Caco-2 (cell line): ENCODE measurements at regions not wholly inside any gene's neighbourhood (a gene's known extent, or its start where the extent isn't known, plus 50 kb on each side); places are given as distances from the start of the nearest gene placed in this dataset.

ENCODE experiments used
- BruUV-seq: library from RNA; stranded (reverse); fragments of 400-500 nt; replicated peaks from 2 replicates; lab custom pipeline; 2021; lab: Mats Ljungman, UMichigan
- CTCF ChIA-PET: fragments of 300-600 bp; sonication (Branson Sonifier 250); formaldehyde crosslinking; loops from one replicate; lab custom pipeline; 2022; ENCODE audit warnings: antibody characterized with exemption; lab: Charles Lee
- POLR2A ChIA-PET: fragments of 300-600 bp; sonication (Branson Sonifier 250); formaldehyde crosslinking; loops from one replicate; lab custom pipeline; 2022; ENCODE audit warnings: antibody characterized with exemption; lab: Charles Lee
- DNase-seq, 2 experiments: peaks; one replicate each; pipeline versions ENCODE4 v3.0.0 to v3.0.0-alpha.2; 2020 to 2022
- H3K27me3 ChIP-seq: replicated peaks from 2 replicates; pipeline ENCODE4 v1.6.0; 2011; ENCODE audit warnings: low read length; ENCODE audit not compliant: control insufficient read depth, insufficient read depth
- H3K36me3 ChIP-seq: 2 replicates; pipeline ENCODE4 v1.5.1; 2011; ENCODE audit warnings: low read length; ENCODE audit not compliant: control insufficient read depth, insufficient read depth
- H3K4me1 ChIP-seq: fragments of 250-450 bp; sonication (Bioruptor Pico); 2 replicates; pipeline ENCODE4 v1.5.1; 2020; ENCODE audit warnings: mild to moderate bottlenecking
- H3K4me3 ChIP-seq: 2 replicates; pipeline ENCODE4 v1.5.1; 2011; ENCODE audit warnings: low read depth, mild to moderate bottlenecking, control low read depth, low read length
- H3K9me3 ChIP-seq: fragments of 250-450 bp; sonication (Bioruptor Pico); 2 replicates; pipeline ENCODE4 v1.5.1; 2020; ENCODE audit warnings: mild to moderate bottlenecking, moderate library complexity
- H3K27ac Mint-ChIP-seq: one replicate; pipeline ENCODE4 v1.8.0; 2022; ENCODE audit warnings: mixed read lengths; ENCODE audit not compliant: unreplicated experiment
- H3K27me3 Mint-ChIP-seq: one replicate; pipeline ENCODE4 v1.8.0; 2022; ENCODE audit warnings: mixed read lengths; ENCODE audit not compliant: insufficient read depth, unreplicated experiment
- H3K36me3 Mint-ChIP-seq: one replicate; pipeline ENCODE4 v1.8.0; 2022; ENCODE audit warnings: mild to moderate bottlenecking, mixed read lengths; ENCODE audit not compliant: insufficient read depth, unreplicated experiment
- H3K4me1 Mint-ChIP-seq: one replicate; pipeline ENCODE4 v1.8.0; 2022; ENCODE audit warnings: low read depth, mixed read lengths; ENCODE audit not compliant: unreplicated experiment
- H3K4me3 Mint-ChIP-seq: one replicate; pipeline ENCODE4 v1.8.0; 2022; ENCODE audit warnings: mild to moderate bottlenecking, moderate library complexity, mixed read lengths; ENCODE audit not compliant: unreplicated experiment
- H3K9me3 Mint-ChIP-seq: one replicate; pipeline ENCODE4 v1.8.0; 2022; ENCODE audit warnings: mixed read lengths; ENCODE audit not compliant: unreplicated experiment
- intact Hi-C: fragments of 100-400 bp; cut with micrococcal nuclease; formaldehyde crosslinking; loops from one replicate; pipeline ENCODE4 v1.10.0; 2022; ENCODE audit not compliant: unreplicated experiment
- TF ChIP-seq, protein P1 (sequence below), 2 experiments: fragments of 200-600 bp in 1 of 2; IDR thresholded peaks; 1 replicate in 1 of 2; 2 replicates in 1 of 2; pipeline versions ENCODE4 v1.5.1 to v1.8.0; 2011 to 2022; ENCODE audit warnings: antibody characterized with exemption in 1 of 2, control low read depth in 1 of 2, inconsistent platforms in 1 of 2, low read depth in 1 of 2, low read length in 1 of 2, mild to moderate bottlenecking in 1 of 2, moderate library complexity in 1 of 2; ENCODE audit not compliant: insufficient read depth in 1 of 2, severe bottlenecking in 1 of 2, unreplicated experiment in 1 of 2

DNA sequence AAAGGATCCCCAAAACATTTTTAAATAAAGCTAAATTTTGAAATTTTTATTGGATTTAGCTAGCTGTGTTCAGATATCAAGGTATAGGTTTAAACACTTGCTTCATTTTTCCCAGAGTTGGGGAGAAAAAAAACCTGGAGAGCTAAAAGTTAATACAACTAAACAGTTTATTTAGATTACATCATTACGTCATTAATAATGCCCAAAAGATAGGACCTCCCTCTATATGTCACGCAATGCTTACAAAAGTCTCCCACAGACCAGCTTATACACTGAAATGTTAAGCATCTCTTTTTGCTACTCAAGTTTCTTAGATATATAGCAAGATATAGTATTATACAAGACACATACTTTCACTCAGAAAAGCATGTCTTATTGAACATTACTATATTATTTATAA lies 160.0 kb upstream of the SEMA3E start:
- H3K4me3 ChIP-seq = no peak overlapping the region
- no peaks in the 10 kb centered on the region for H3K9me3 ChIP-seq
- CTCF ChIA-PET = no interaction called here
- Mint-ChIP-seq H3K27ac (no peak overlapping the region), H3K4me1 (no peaks in the 10 kb centered on the region), H3K4me3 (no peak overlapping the region), H3K27me3 (no peaks in the 10 kb centered on the region), H3K36me3 (no peaks in the 10 kb centered on the region), H3K9me3 (no peaks in the 10 kb centered on the region)
- no peak for DNase-seq
- no peaks in the 10 kb centered on the region for H3K36me3 ChIP-seq
- POLR2A ChIA-PET = no interaction called here
- H3K27me3 ChIP-seq = no peaks in the 10 kb centered on the region
- intact Hi-C loops = no loop called here
- no peaks in the 10 kb centered on the region for H3K4me1 ChIP-seq
- no TSS peak for BruUV-seq
- TF ChIP-seq, protein P1, sequence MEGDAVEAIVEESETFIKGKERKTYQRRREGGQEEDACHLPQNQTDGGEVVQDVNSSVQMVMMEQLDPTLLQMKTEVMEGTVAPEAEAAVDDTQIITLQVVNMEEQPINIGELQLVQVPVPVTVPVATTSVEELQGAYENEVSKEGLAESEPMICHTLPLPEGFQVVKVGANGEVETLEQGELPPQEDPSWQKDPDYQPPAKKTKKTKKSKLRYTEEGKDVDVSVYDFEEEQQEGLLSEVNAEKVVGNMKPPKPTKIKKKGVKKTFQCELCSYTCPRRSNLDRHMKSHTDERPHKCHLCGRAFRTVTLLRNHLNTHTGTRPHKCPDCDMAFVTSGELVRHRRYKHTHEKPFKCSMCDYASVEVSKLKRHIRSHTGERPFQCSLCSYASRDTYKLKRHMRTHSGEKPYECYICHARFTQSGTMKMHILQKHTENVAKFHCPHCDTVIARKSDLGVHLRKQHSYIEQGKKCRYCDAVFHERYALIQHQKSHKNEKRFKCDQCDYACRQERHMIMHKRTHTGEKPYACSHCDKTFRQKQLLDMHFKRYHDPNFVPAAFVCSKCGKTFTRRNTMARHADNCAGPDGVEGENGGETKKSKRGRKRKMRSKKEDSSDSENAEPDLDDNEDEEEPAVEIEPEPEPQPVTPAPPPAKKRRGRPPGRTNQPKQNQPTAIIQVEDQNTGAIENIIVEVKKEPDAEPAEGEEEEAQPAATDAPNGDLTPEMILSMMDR (IDR thresholded peaks at IDR 0.05; ENCODE audit: insufficient read depth in 1 of 2, low read depth in 1 of 2, low read length in 1 of 2, severe bottlenecking in 1 of 2, unreplicated experiment in 1 of 2) = no peak

DNA sequence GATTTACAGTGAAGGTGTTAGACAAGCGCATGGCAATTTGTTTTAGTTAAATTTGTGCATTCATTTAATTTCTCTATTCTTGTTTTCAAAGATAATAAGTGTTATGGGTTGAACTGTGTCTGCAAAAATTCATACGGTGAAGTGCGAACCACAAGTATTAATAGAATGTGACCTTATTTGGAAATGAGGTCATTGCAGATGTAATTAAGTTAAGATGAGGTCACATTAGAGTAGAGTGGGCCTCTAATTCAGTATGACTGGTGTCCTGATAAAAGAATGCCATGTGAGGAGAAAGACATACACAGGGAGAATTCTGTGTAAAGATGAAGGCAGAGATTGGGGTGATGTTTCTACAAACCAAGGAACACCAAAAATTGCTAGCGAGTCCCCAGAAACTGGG lies 158.8 kb upstream of the SEMA3E start:
- no peak overlapping the region for H3K27ac Mint-ChIP-seq

DNA sequence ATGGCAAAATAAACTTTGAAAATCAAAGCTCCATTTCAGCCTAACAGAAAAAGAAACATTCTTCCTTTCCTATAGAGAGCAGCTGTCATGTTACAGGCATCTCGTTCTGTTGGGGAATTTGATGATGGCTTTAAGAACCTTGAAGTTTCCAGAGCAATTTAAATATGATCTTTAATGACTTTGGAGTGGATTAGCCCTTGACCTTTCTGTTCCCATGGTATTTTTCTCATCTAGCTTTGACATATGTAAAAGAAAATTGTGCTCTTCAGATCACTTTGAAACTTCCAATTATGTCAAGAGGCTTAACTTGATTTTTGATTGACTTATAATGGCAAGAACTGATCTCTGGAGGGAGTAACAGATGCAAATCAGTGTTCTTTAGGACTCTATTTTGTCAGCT lies 157.6 kb upstream of the SEMA3E start:
- Mint-ChIP-seq H3K9me3 (no peaks in the 10 kb centered on the region), H3K4me1 (no peaks in the 10 kb centered on the region), H3K27ac (no peak overlapping the region), H3K36me3 (no peaks in the 10 kb centered on the region), H3K27me3 (no peaks in the 10 kb centered on the region), H3K4me3 (no peak overlapping the region)
- TF ChIP-seq, protein P1 (IDR thresholded peaks at IDR 0.05; ENCODE audit: insufficient read depth in 1 of 2, low read depth in 1 of 2, low read length in 1 of 2, severe bottlenecking in 1 of 2, unreplicated experiment in 1 of 2) = no peak
- Histone ChIP-seq H3K4me1 (no peaks in the 10 kb centered on the region), H3K4me3 (no peak overlapping the region), H3K9me3 (no peaks in the 10 kb centered on the region), H3K27me3 (no peaks in the 10 kb centered on the region), H3K36me3 (no peaks in the 10 kb centered on the region)
- POLR2A ChIA-PET = no interaction called here
- no TSS peak for BruUV-seq
- intact Hi-C loops = no loop called here
- CTCF ChIA-PET = no interaction called here
- DNase-seq = no peak

More for the DNA sequence above, 158.8 kb upstream of the SEMA3E start:
- Mint-ChIP-seq H3K36me3 (no peaks in the 10 kb centered on the region), H3K9me3 (no peaks in the 10 kb centered on the region), H3K4me3 (no peak overlapping the region), H3K27me3 (no peaks in the 10 kb centered on the region), H3K4me1 (no peaks in the 10 kb centered on the region)
- Histone ChIP-seq H3K36me3 (no peaks in the 10 kb centered on the region), H3K4me3 (no peak overlapping the region), H3K9me3 (no peaks in the 10 kb centered on the region), H3K27me3 (no peaks in the 10 kb centered on the region), H3K4me1 (no peaks in the 10 kb centered on the region)
- TF ChIP-seq, protein P1 (IDR thresholded peaks at IDR 0.05; ENCODE audit: insufficient read depth in 1 of 2, low read depth in 1 of 2, low read length in 1 of 2, severe bottlenecking in 1 of 2, unreplicated experiment in 1 of 2) = no peak
- intact Hi-C loops = no loop called here
- no TSS peak for BruUV-seq
- no peak for DNase-seq
- ChIA-PET CTCF (no interaction called here), POLR2A (no interaction called here)
